OCI-LY7 (cell line): ENCODE measurements at regions not wholly inside any gene's neighbourhood (a gene's known extent, or its start where the extent isn't known, plus 50 kb on each side); places are given as distances from the start of the nearest gene placed in this dataset.

Source experiments
- BruUV-seq: library from RNA; stranded (reverse); fragments of 400-500 nt; replicated peaks from 2 replicates; lab custom pipeline; 2021; lab: Mats Ljungman, UMichigan
- CTCF ChIA-PET: fragments of 300-600 bp; sonication (Branson Sonifier 250); formaldehyde crosslinking; loops from one replicate; lab custom pipeline; 2022; ENCODE audit warnings: antibody characterized with exemption; ENCODE audit not compliant: unreplicated experiment; lab: Charles Lee
- POLR2A ChIA-PET: fragments of 300-600 bp; sonication (Branson Sonifier 250); formaldehyde crosslinking; loops from one replicate; lab custom pipeline; 2022; ENCODE audit warnings: antibody characterized with exemption; lab: Charles Lee
- DNase-seq: peaks from one replicate; pipeline ENCODE4 v3.0.0-alpha.2; 2015; ENCODE audit warnings: low spot score
- H2AFZ ChIP-seq: fragments of 200-600 bp; sonication (generic), shearing (Covaris generic); 2 replicates; pipeline ENCODE4 v1.6.1; 2014; ENCODE audit warnings: mild to moderate bottlenecking, antibody characterized with exemption, low read length, moderate library complexity
- H3K27ac ChIP-seq: fragments of 200-600 bp; sonication (generic); 2 replicates; pipeline ENCODE4 v1.5.1; 2014; ENCODE audit warnings: mixed run types, low read depth, mild to moderate bottlenecking, moderate library complexity, low read length, inconsistent platforms; ENCODE audit not compliant: poor library complexity, severe bottlenecking
- H3K36me3 ChIP-seq: fragments of 200-600 bp; sonication (generic); 2 replicates; pipeline ENCODE4 v1.6.1; 2014; ENCODE audit warnings: mild to moderate bottlenecking, antibody characterized with exemption, low read length, moderate library complexity, mixed read lengths; ENCODE audit not compliant: insufficient read depth
- H3K4me1 ChIP-seq: fragments of 200-600 bp; sonication (generic); 2 replicates; pipeline ENCODE4 v1.5.1; 2014; ENCODE audit warnings: mild to moderate bottlenecking, low read length; ENCODE audit not compliant: insufficient read depth, poor library complexity, severe bottlenecking
- H3K4me2 ChIP-seq: fragments of 200-600 bp; sonication (generic); 2 replicates; pipeline ENCODE4 v1.6.1; 2014; ENCODE audit warnings: mild to moderate bottlenecking, low read length
- H3K4me3 ChIP-seq: fragments of 200-600 bp; sonication (generic); 2 replicates; pipeline ENCODE4 v1.5.1; 2014; ENCODE audit warnings: mild to moderate bottlenecking, low read depth, low read length; ENCODE audit not compliant: poor library complexity, severe bottlenecking
- H3K79me2 ChIP-seq: fragments of 200-600 bp; sonication (generic); 2 replicates; pipeline ENCODE4 v1.6.1; 2016; ENCODE audit warnings: low read depth, mild to moderate bottlenecking, low read length, moderate library complexity, mixed read lengths; ENCODE audit not compliant: insufficient read depth
- H3K9me2 ChIP-seq: fragments of 200-600 bp; sonication (generic); 2 replicates; pipeline ENCODE4 v1.6.1; 2016; ENCODE audit warnings: mild to moderate bottlenecking, low read length, mixed read lengths; ENCODE audit not compliant: insufficient read depth
- H3K9me3 ChIP-seq: fragments of 200-600 bp; sonication (generic); 2 replicates; pipeline ENCODE4 v1.6.1; 2014; ENCODE audit warnings: mild to moderate bottlenecking, mixed run types, low read length, mixed read lengths
- H4K20me1 ChIP-seq: fragments of 200-600 bp; sonication (generic); 2 replicates; pipeline ENCODE4 v1.6.1; 2014; ENCODE audit warnings: mild to moderate bottlenecking, antibody characterized with exemption, low read length, moderate library complexity, mixed read lengths; ENCODE audit not compliant: insufficient read depth
- EZH2phosphoT487 ChIP-seq: fragments of 200-600 bp; sonication (generic); IDR thresholded peaks from 2 replicates; pipeline ENCODE4 v1.6.1; 2018; ENCODE audit warnings: low read depth, borderline replicate concordance, mild to moderate bottlenecking, mixed run types, antibody characterized with exemption, low read length, moderate library complexity, mixed read lengths
- intact Hi-C: fragments of 100-400 bp; cut with micrococcal nuclease; formaldehyde crosslinking; loops from one replicate; pipeline ENCODE4 v1.10.0; 2022; ENCODE audit not compliant: unreplicated experiment
- TF ChIP-seq, protein P1 (sequence below): fragments of 200-600 bp; sonication (generic); conservative IDR thresholded peaks from 2 replicates; pipeline ENCODE4 v1.5.1; 2014; ENCODE audit warnings: mild to moderate bottlenecking, antibody characterized with exemption, low read length, moderate library complexity, mixed read lengths

DNA sequence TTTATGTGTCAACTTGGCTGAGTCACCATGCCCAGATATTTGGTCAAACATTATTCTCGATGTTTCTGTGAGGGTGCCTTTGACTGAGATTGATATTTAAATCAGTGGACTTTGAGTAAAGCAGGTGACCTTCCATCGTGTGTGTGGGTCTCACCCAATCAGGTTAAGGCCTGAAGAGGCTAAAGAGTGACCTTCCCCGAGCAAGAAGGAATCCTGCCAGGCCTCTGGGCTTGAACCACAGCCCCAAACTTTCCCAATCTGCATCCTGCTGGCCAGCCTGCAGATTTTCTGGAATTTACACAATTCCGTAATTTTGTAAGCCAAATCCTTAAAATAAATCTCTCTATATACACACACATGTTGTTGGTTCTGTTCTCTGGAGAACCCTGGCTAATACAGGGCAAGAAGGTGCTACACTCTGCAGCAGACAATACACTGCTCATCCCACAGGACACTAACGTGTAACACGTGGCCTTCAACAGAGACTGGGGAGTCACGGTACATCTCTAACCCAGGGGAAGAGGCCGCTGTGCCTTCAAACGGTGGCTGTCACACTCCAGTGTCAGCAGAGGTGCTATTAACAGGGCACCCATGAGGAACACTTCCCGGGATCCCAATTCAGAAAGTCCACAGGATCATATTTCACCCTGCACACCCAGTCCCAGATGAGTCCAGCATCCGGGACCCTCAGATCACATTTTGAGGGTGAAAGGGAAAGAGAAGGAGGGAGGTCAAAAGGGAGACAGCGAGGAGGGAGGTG is 113.1 kb upstream of the ID2 start:
- no TSS peak for BruUV-seq

DNA sequence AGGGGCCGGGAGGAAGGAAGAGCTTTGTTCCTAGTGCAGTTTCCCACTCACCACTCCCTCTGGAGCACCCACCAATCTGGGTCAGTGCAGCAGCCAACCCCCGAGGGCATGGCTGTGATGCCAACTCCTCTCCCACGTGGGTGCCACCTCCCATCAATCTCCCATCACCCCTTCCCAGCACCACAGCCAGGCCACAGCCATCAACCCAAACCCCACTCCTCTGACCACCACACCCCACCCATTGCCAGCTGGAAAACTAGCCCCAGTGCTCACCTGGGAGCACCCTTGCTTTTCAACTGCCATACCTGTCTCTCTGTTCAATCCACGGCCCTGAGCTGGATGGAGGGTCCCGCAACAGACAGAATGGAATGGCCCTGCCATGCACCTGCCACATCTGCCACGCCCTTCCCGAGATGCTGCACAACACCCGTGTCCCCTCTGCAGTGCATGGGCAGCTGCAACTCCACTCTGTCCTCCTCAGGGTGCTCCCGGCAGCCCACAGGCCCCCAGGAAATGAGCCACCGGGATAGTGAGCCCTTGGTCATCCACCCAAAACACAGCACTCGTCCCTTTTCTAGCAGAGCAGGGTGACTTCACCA is 112.4 kb upstream of the ID2 start:
- BruUV-seq = no TSS peak
- Histone ChIP-seq H2AFZ (no peak overlapping the region), H4K20me1 (no peaks in the 10 kb centered on the region), H3K4me3 (no peak overlapping the region), H3K79me2 (peaks cover 24% of the 10 kb centered on the region), H3K9me2 (no peaks in the 10 kb centered on the region), H3K4me2 (peak overlapping the region; percentile 90; the same call in 1 of the 2 replicates), H3K4me1 (peaks cover 88% of the 10 kb centered on the region), H3K27ac (no peak overlapping the region), H3K36me3 (peaks cover 66% of the 10 kb centered on the region), H3K9me3 (no peaks in the 10 kb centered on the region)
- TF ChIP-seq, protein P1, sequence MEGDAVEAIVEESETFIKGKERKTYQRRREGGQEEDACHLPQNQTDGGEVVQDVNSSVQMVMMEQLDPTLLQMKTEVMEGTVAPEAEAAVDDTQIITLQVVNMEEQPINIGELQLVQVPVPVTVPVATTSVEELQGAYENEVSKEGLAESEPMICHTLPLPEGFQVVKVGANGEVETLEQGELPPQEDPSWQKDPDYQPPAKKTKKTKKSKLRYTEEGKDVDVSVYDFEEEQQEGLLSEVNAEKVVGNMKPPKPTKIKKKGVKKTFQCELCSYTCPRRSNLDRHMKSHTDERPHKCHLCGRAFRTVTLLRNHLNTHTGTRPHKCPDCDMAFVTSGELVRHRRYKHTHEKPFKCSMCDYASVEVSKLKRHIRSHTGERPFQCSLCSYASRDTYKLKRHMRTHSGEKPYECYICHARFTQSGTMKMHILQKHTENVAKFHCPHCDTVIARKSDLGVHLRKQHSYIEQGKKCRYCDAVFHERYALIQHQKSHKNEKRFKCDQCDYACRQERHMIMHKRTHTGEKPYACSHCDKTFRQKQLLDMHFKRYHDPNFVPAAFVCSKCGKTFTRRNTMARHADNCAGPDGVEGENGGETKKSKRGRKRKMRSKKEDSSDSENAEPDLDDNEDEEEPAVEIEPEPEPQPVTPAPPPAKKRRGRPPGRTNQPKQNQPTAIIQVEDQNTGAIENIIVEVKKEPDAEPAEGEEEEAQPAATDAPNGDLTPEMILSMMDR = no peak
- TF ChIP-seq EZH2phosphoT487 = no peak
- ChIA-PET CTCF (no interaction called here), POLR2A (interaction anchor here (6.8 to 7.6 kb wide), 3 partner anchors 11 to 111 kb away, joined by 62 to 168 read pairs (median 112); partner anchors contain the start of gene ID2)
- no peak for DNase-seq
- intact Hi-C loops = no loop called here

More for the DNA sequence above, 113.1 kb upstream of the ID2 start:
- Histone ChIP-seq H2AFZ (no peak overlapping the region), H3K4me1 (peaks cover 90% of the 10 kb centered on the region), H3K27ac (no peak overlapping the region), H3K9me3 (no peaks in the 10 kb centered on the region), H3K4me3 (no peak overlapping the region), H3K79me2 (peaks cover 24% of the 10 kb centered on the region), H3K4me2 (no peak overlapping the region), H3K36me3 (peaks cover 73% of the 10 kb centered on the region), H3K9me2 (no peaks in the 10 kb centered on the region), H4K20me1 (no peaks in the 10 kb centered on the region)
- TF ChIP-seq, protein P1 = no peak
- TF ChIP-seq EZH2phosphoT487 = no peak
- ChIA-PET POLR2A (interaction anchor here (1.0 to 7.6 kb wide), 5 partner anchors 9 to 112 kb away, joined by 3 to 168 read pairs (median 62); partner anchors contain the start of gene ID2), CTCF (no interaction called here)
- intact Hi-C loops = no loop called here
- no peak for DNase-seq
